Smooth muscle cell (in vitro differentiated cells): ENCODE measurements at regions not wholly inside any gene's neighbourhood (a gene's known extent, or its start where the extent isn't known, plus 50 kb on each side); places are given as distances from the start of the nearest gene placed in this dataset.

ENCODE experiments used
- DNase-seq: peaks from one replicate; lab custom pipeline; 2025; ENCODE audit not compliant: unreplicated experiment; lab: John Stamatoyannopoulos, UW
- H2AFZ ChIP-seq: fragments of 200-600 bp; sonication (generic); 2 replicates; pipeline ENCODE4 v1.6.0; 2016; ENCODE audit warnings: antibody characterized with exemption, low read depth, mild to moderate bottlenecking
- H3F3A ChIP-seq: fragments of 200-600 bp; sonication (generic); 2 replicates; pipeline ENCODE4 v1.6.0; 2017; ENCODE audit warnings: antibody characterized with exemption, low read depth
- H3K27ac ChIP-seq: fragments of 200-600 bp; sonication (generic); 2 replicates; pipeline ENCODE4 v1.5.1; 2016; ENCODE audit warnings: low read depth, mild to moderate bottlenecking
- H3K27me3 ChIP-seq: fragments of 200-600 bp; sonication (generic); 2 replicates; pipeline ENCODE4 v1.6.1; 2016; ENCODE audit warnings: low read depth, mild to moderate bottlenecking
- H3K36me3 ChIP-seq: fragments of 200-600 bp; sonication (generic); 2 replicates; pipeline ENCODE4 v1.5.1; 2016; ENCODE audit warnings: low read depth
- H3K4me1 ChIP-seq: fragments of 200-600 bp; sonication (generic); 2 replicates; pipeline ENCODE4 v1.5.1; 2016; ENCODE audit warnings: low read depth
- H3K4me2 ChIP-seq: fragments of 200-600 bp; sonication (generic); 2 replicates; pipeline ENCODE4 v1.6.0; 2016; ENCODE audit warnings: mild to moderate bottlenecking
- H3K4me3 ChIP-seq: fragments of 200-600 bp; sonication (generic); 2 replicates; pipeline ENCODE4 v1.5.1; 2016; ENCODE audit warnings: mild to moderate bottlenecking
- H3K79me2 ChIP-seq: fragments of 200-600 bp; sonication (generic); 2 replicates; pipeline ENCODE4 v1.6.0; 2016; ENCODE audit warnings: low read depth, mild to moderate bottlenecking
- H3K9ac ChIP-seq: fragments of 200-600 bp; sonication (generic); 2 replicates; pipeline ENCODE4 v1.6.0; 2016; ENCODE audit warnings: low read depth
- H3K9me3 ChIP-seq: fragments of 200-600 bp; sonication (generic); replicated peaks from 2 replicates; pipeline ENCODE4 v1.5.1; 2016; ENCODE audit warnings: low read depth
- H4K20me1 ChIP-seq: fragments of 200-600 bp; sonication (generic); 2 replicates; pipeline ENCODE4 v1.6.0; 2016; ENCODE audit warnings: low read depth
- CTCF ChIP-seq: fragments of 200-600 bp; sonication (generic); IDR thresholded peaks from 2 replicates; pipeline ENCODE4 v1.5.1; 2017; ENCODE audit warnings: borderline replicate concordance, mild to moderate bottlenecking, antibody characterized with exemption; ENCODE audit not compliant: insufficient read depth, poor library complexity, severe bottlenecking
- WGBS: methylation state at CpG from one replicate; pipeline ENCODE4 v1.1.7; 2016; ENCODE audit warnings: low lambda C conversion rate; 5-methylcytosine and 5-hydroxymethylcytosine counted together

GRCh38 chr6:45822246-45822812 lies 193.3 kb downstream of the CLIC5 start:
- Histone ChIP-seq H3K9ac (no peak overlapping the region), H2AFZ (no peak overlapping the region), H3K27ac (no peak overlapping the region), H3K27me3 (no peaks in the 10 kb centered on the region), H3K36me3 (no peaks in the 10 kb centered on the region), H3K4me3 (no peak overlapping the region), H3K4me1 (no peaks in the 10 kb centered on the region), H3K4me2 (no peak overlapping the region), H3F3A (no peaks in the 10 kb centered on the region), H4K20me1 (no peaks in the 10 kb centered on the region), H3K9me3 (no peaks in the 10 kb centered on the region), H3K79me2 (no peaks in the 10 kb centered on the region)
- no peak for DNase-seq
- no peak for TF ChIP-seq CTCF
- WGBS: 93% methylated on average over 5 of the region's 5 CpGs

- Histone ChIP-seq H3K9me3 (no peaks in the 10 kb centered on the region), H3K4me2 (no peak overlapping the region), H3K27me3 (no peaks in the 10 kb centered on the region), H3F3A (no peaks in the 10 kb centered on the region), H4K20me1 (no peaks in the 10 kb centered on the region), H3K9ac (no peak overlapping the region), H2AFZ (no peak overlapping the region), H3K36me3 (no peaks in the 10 kb centered on the region), H3K4me3 (no peak overlapping the region), H3K79me2 (no peaks in the 10 kb centered on the region), H3K27ac (no peak overlapping the region), H3K4me1 (no peaks in the 10 kb centered on the region)
- 88% methylated on average over 4 of the region's 4 CpGs for WGBS
- TF ChIP-seq CTCF: no peak
- no peak for DNase-seq
Measured at GRCh38 chr6:45818655-45819054, 197.0 kb downstream of the CLIC5 start.

- Histone ChIP-seq H3K27ac (no peak overlapping the region), H3K79me2 (no peaks in the 10 kb centered on the region), H3F3A (no peaks in the 10 kb centered on the region), H3K36me3 (no peaks in the 10 kb centered on the region), H3K4me2 (no peak overlapping the region), H3K4me1 (no peaks in the 10 kb centered on the region), H2AFZ (no peak overlapping the region), H3K27me3 (no peaks in the 10 kb centered on the region), H3K9me3 (no peaks in the 10 kb centered on the region), H4K20me1 (no peaks in the 10 kb centered on the region), H3K4me3 (no peak overlapping the region), H3K9ac (no peak overlapping the region)
- no peak for DNase-seq
- WGBS: 56% methylated on average over 11 of the region's 11 CpGs
- no peak for TF ChIP-seq CTCF
Measured at GRCh38 chr6:45816674-45817297, 198.9 kb downstream of the CLIC5 start.

- no peak overlapping the region for H3K9ac ChIP-seq
- DNase-seq: no peak
- no peaks in the 10 kb centered on the region for H3F3A ChIP-seq
- no peaks in the 10 kb centered on the region for H4K20me1 ChIP-seq
- H3K4me1 ChIP-seq: no peaks in the 10 kb centered on the region
- H3K4me3 ChIP-seq: no peak overlapping the region
- H2AFZ ChIP-seq: no peak overlapping the region
- H3K27ac ChIP-seq: no peak overlapping the region
- no peaks in the 10 kb centered on the region for H3K36me3 ChIP-seq
- H3K27me3 ChIP-seq: no peaks in the 10 kb centered on the region
- no peak overlapping the region for H3K4me2 ChIP-seq
- no peaks in the 10 kb centered on the region for H3K79me2 ChIP-seq
- H3K9me3 ChIP-seq: no peaks in the 10 kb centered on the region
- 86% methylated on average over 13 of the region's 13 CpGs for WGBS
- TF ChIP-seq CTCF: no peak
Measured at GRCh38 chr6:45815466-45816125, 200.1 kb downstream of the CLIC5 start.
